Activated CD8-positive, alpha-beta memory T cell treated with anti-CD3 and anti-CD28 coated beads, Interleukin-2, amount 50 U/mL, for 24 hours (primary cell): ENCODE measurements at regions not wholly inside any gene's neighbourhood (a gene's known extent, or its start where the extent isn't known, plus 50 kb on each side); places are given as distances from the start of the nearest gene placed in this dataset.

Experiments
- DNase-seq: peaks from one replicate; pipeline ENCODE4 v3.0.0-alpha.2; 2020; ENCODE audit errors: extremely low read depth

DNA sequence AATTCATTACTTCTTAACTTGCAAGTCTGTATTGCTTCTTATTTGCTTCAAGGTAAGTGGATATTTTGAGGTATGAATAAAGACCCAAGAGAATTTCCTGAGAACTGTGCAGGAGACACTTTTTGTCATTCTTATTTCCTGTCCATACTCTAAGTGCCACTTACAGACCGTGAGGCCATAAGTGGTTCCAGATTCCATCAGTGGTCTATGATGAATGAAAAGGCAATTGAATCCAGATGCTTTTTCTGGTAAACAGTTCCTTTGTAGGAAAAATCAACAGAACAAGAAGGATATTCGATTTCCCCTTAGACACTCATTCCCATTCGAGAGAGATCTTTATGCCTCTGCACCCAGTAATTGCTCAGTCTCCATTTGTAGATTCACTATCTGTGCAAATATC lies 58.3 kb upstream of the PDE10A start:
- no peak for DNase-seq

DNA sequence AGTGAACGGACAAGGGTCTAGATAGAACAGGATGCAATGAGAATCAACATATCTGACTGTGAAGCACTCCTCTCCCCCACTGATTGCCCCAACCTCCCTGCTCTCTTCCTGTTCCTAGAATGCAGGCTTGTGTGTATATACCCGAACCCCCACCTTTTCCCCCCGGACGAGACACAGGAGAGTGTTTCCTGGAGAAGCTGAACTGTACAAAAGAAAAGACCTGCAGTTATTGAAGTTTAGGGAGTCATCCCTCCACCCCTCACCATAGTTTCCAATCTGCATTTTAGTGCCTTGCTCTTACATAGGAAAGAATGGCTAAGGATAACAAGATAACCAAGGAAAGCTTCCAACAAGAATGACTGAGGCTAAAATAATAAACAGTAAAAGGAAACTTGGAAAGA lies 55.5 kb upstream of the PDE10A start:
- DNase-seq, result no peak

GRCh38 chr6:165717732-165718465 lies 54.9 kb upstream of the PDE10A start:
- DNase-seq, result no peak

DNA sequence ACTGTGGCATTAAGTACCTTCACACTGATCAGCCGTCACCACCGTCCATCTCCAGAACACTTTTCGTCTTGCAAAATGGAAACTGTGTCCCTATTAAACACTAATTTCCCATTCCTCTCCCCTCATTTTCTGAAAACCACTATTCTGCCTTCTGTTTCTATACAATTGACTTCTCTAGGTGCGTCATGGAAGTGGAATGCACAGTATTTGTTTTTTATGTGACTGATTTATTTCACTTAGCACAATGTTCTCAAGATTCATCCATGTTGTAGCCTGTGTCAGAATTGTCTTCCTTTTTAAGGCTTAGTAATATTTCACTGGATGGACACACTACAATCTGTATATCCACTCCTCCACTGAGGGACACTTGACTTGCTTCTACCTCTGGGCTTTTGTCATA lies 53.8 kb upstream of the PDE10A start:
- no peak for DNase-seq

GRCh38 chr6:165715428-165715827 lies 52.4 kb upstream of the PDE10A start:
- no peak for DNase-seq

GRCh38 chr6:165714907-165715306 lies 51.9 kb upstream of the PDE10A start:
- no peak for DNase-seq

- DNase-seq, result no peak
These were observed 50.9 kb upstream of the PDE10A start for GRCh38 chr6:165713845-165714466.
